Panc1 (cell line): ENCODE measurements at regions not wholly inside any gene's neighbourhood (a gene's known extent, or its start where the extent isn't known, plus 50 kb on each side); places are given as distances from the start of the nearest gene placed in this dataset.

ENCODE experiments used
- ATAC-seq: fragments of 200-7000 bp; cut with Tn5 transposase; 2 replicates; pipeline ENCODE4 v1.9.1; 2020; ENCODE audit warnings: mild to moderate bottlenecking, moderate library complexity
- BruUV-seq: library from RNA; stranded (reverse); fragments of 400-500 nt; replicated peaks from 2 replicates; lab custom pipeline; 2021; lab: Mats Ljungman, UMichigan
- CTCF ChIA-PET: fragments of 300-600 bp; sonication (Branson Sonifier 250); formaldehyde crosslinking; loops from one replicate; lab custom pipeline; 2022; ENCODE audit warnings: antibody characterized with exemption; lab: Charles Lee
- POLR2A ChIA-PET: fragments of 300-600 bp; sonication (Branson Sonifier 250); formaldehyde crosslinking; loops from one replicate; lab custom pipeline; 2022; ENCODE audit warnings: antibody characterized with exemption; lab: Charles Lee
- DNase-seq: peaks from one replicate; pipeline ENCODE4 v3.0.0-alpha.2; 2010; ENCODE audit warnings: low read depth, low spot score
- H3K27ac ChIP-seq: 2 replicates; pipeline ENCODE4 v1.5.1; 2011; ENCODE audit warnings: mild to moderate bottlenecking, low read length, inconsistent platforms
- H3K27me3 ChIP-seq: fragments of 200-500 bp; sonication (Bioruptor generic); 2 replicates; pipeline ENCODE4 v1.6.0; 2014; ENCODE audit warnings: low read length, inconsistent platforms; ENCODE audit not compliant: control insufficient read depth, insufficient read depth
- H3K36me3 ChIP-seq: fragments of 200-500 bp; sonication (Bioruptor generic); 2 replicates; pipeline ENCODE4 v1.5.1; 2014; ENCODE audit warnings: inconsistent platforms, mild to moderate bottlenecking, low read length, moderate library complexity; ENCODE audit not compliant: control insufficient read depth, insufficient read depth
- H3K4me1 ChIP-seq: 2 replicates; pipeline ENCODE4 v1.5.1; 2011; ENCODE audit warnings: inconsistent platforms, mild to moderate bottlenecking, low read length, moderate library complexity; ENCODE audit not compliant: control insufficient read depth, insufficient read depth
- H3K4me3 ChIP-seq, 2 experiments: 2 replicates each; pipeline ENCODE4 v1.5.1; 2011 to 2012; ENCODE audit warnings: low read depth in 2 of 2, low read length in 2 of 2, mild to moderate bottlenecking in 2 of 2, inconsistent platforms in 1 of 2, moderate library complexity in 1 of 2
- H3K9me3 ChIP-seq: fragments of 200-500 bp; sonication (Bioruptor generic); 2 replicates; pipeline ENCODE4 v1.5.1; 2014; ENCODE audit warnings: low read depth, mild to moderate bottlenecking, inconsistent platforms, low read length, moderate library complexity; ENCODE audit not compliant: control insufficient read depth, insufficient read depth
- CTCF ChIP-seq: fragments of 450-650 bp; IDR thresholded peaks from 2 replicates; pipeline ENCODE4 v1.5.1; 2017; ENCODE audit warnings: mild to moderate bottlenecking
- POLR2AphosphoS5 ChIP-seq: IDR thresholded peaks from 2 replicates; pipeline ENCODE4 v1.6.1; 2012; ENCODE audit warnings: mild to moderate bottlenecking, low read depth, low read length, moderate library complexity
- REST ChIP-seq, 2 experiments: IDR thresholded peaks; 2 replicates each; pipeline ENCODE4 v1.6.1; 2011 to 2012; ENCODE audit warnings: low read depth in 2 of 2, control low read depth in 1 of 2, low read length in 1 of 2, mild to moderate bottlenecking in 1 of 2, moderate library complexity in 1 of 2; ENCODE audit not compliant: insufficient read depth in 1 of 2
- SIN3A ChIP-seq: IDR thresholded peaks from 2 replicates; pipeline ENCODE4 v1.6.1; 2012; ENCODE audit warnings: low read depth, mild to moderate bottlenecking, low read length, moderate library complexity, borderline replicate concordance; ENCODE audit not compliant: insufficient read depth
- TCF7L2 ChIP-seq: IDR thresholded peaks from 2 replicates; pipeline ENCODE4 v1.6.1; 2011; ENCODE audit warnings: mild to moderate bottlenecking, low read depth, low read length, inconsistent platforms
- in situ Hi-C: cut with HindIII; loops from 2 replicates; pipeline ENCODE4 v1.10.0; 2016; ENCODE audit warnings: low sequenced_read_pairs, low pct_unique_long_range_greater_than_20kb
- intact Hi-C: fragments of 100-400 bp; cut with micrococcal nuclease; formaldehyde crosslinking; loops from one replicate; pipeline ENCODE4 v1.10.0; 2022; ENCODE audit not compliant: unreplicated experiment

- POLR2A ChIA-PET: no interaction called here
- in situ Hi-C loops: no loop called here
Observed at GRCh38 chr21:17444828-17445227, 68.0 kb upstream of the CXADR start.

GRCh38 chr21:17446737-17447136 lies 66.1 kb upstream of the CXADR start:
- no peak for DNase-seq
- Histone ChIP-seq H3K4me1 (no peaks in the 10 kb centered on the region), H3K9me3 (no peaks in the 10 kb centered on the region), H3K4me3 (no peak overlapping the region), H3K27ac (no peak overlapping the region), H3K36me3 (no peaks in the 10 kb centered on the region), H3K27me3 (no peaks in the 10 kb centered on the region)
- in situ Hi-C loops: no loop called here
- BruUV-seq: no TSS peak
- intact Hi-C loops: no loop called here
- ChIA-PET POLR2A (no interaction called here), CTCF (no interaction called here)
- no peak for ATAC-seq
- TF ChIP-seq SIN3A (no peak), CTCF (no peak), POLR2AphosphoS5 (no peak), REST (IDR thresholded peaks at IDR 0.05; ENCODE audit: insufficient read depth in 1 of 2, low read depth in 2 of 2, low read length in 1 of 2) (no peak), TCF7L2 (no peak)

More at GRCh38 chr21:17444828-17445227, 68.0 kb upstream of the CXADR start:
- H3K27ac ChIP-seq: no peak overlapping the region
- H3K4me3 ChIP-seq: no peak overlapping the region
- DNase-seq: no peak
- CTCF ChIA-PET: no interaction called here
- no peaks in the 10 kb centered on the region for H3K36me3 ChIP-seq
- no peak for TF ChIP-seq REST (IDR thresholded peaks at IDR 0.05; ENCODE audit: insufficient read depth in 1 of 2, low read depth in 2 of 2, low read length in 1 of 2)
- no peak for TF ChIP-seq CTCF
- TF ChIP-seq POLR2AphosphoS5: no peak
- no peak for TF ChIP-seq SIN3A
- no peak for TF ChIP-seq TCF7L2
- no peaks in the 10 kb centered on the region for H3K27me3 ChIP-seq
- BruUV-seq: no TSS peak
- intact Hi-C loops: no loop called here
- no peak for ATAC-seq
- no peaks in the 10 kb centered on the region for H3K4me1 ChIP-seq
- no peaks in the 10 kb centered on the region for H3K9me3 ChIP-seq
